Spleen (tissue), 11 donors: ENCODE measurements at regions not wholly inside any gene's neighbourhood (a gene's known extent, or its start where the extent isn't known, plus 50 kb on each side); places are given as distances from the start of the nearest gene placed in this dataset.

Experiments used
- DNase-seq: peaks from one replicate; pipeline ENCODE4 v3.0.0-alpha.2; 2020
- H3K27ac ChIP-seq, 8 donors: fragments of 200-600 bp; sonication (generic) in 7 of 8; 1 replicate in 4 of 8; 2 replicates in 4 of 8; pipeline versions ENCODE4 v1.5.0 to v1.8.0; 2016 to 2021; ENCODE audit warnings: inconsistent platforms in 4 of 8, mild to moderate bottlenecking in 4 of 8, moderate library complexity in 1 of 8
- H3K27me3 ChIP-seq, 7 donors: fragments of 200-600 bp; sonication (generic) in 6 of 7; replicated peaks in 1 of 7; 1 replicate in 4 of 7; 2 replicates in 3 of 7; pipeline versions ENCODE4 v1.5.0 to v1.8.0; 2016 to 2021; ENCODE audit warnings: inconsistent platforms in 3 of 7, mild to moderate bottlenecking in 1 of 7
- H3K36me3 ChIP-seq, 6 donors: fragments of 200-600 bp; sonication (generic) in 5 of 6; 1 replicate in 4 of 6; 2 replicates in 2 of 6; pipeline versions ENCODE4 v1.5.0 to v1.8.0; 2016 to 2021; ENCODE audit warnings: inconsistent platforms in 2 of 6
- H3K4me1 ChIP-seq, 6 donors: fragments of 200-600 bp; sonication (generic) in 5 of 6; 1 replicate in 3 of 6; 2 replicates in 3 of 6; pipeline versions ENCODE4 v1.5.0 to v1.8.0; 2016 to 2021; ENCODE audit warnings: inconsistent platforms in 3 of 6
- H3K4me3 ChIP-seq, 8 donors: fragments of 200-600 bp; sonication (generic) in 7 of 8; 1 replicate in 4 of 8; 2 replicates in 4 of 8; pipeline versions ENCODE4 v1.5.0 to v1.8.0; 2016 to 2021; ENCODE audit warnings: inconsistent platforms in 4 of 8, mild to moderate bottlenecking in 4 of 8, moderate library complexity in 2 of 8
- H3K9me3 ChIP-seq, 8 donors: fragments of 200-600 bp; sonication (generic) in 7 of 8; 1 replicate in 4 of 8; 2 replicates in 4 of 8; pipeline versions ENCODE4 v1.5.0 to v1.8.0; 2016 to 2021; ENCODE audit warnings: inconsistent platforms in 4 of 8
- CTCF ChIP-seq, 11 experiments: fragments of 200-600 bp in 7 of 11; fragments of 450-650 bp in 4 of 11; sonication (generic) in 4 of 11; IDR thresholded peaks in 8 of 11; conservative IDR thresholded peaks in 3 of 11; 1 replicate in 7 of 11; 2 replicates in 4 of 11; pipeline versions ENCODE4 v1.4.0 to v1.8.0; 2016 to 2021; ENCODE audit warnings: antibody characterized with exemption in 11 of 11, inconsistent platforms in 4 of 11, mild to moderate bottlenecking in 1 of 11
- POLR2A ChIP-seq, 3 donors: fragments of 450-650 bp; IDR thresholded peaks; one replicate each; pipeline ENCODE4 v1.5.1; 2017; ENCODE audit warnings: antibody characterized with exemption in 3 of 3, mild to moderate bottlenecking in 1 of 3
- POLR2AphosphoS5 ChIP-seq, 3 donors: sonication (generic); formaldehyde crosslinking; IDR thresholded peaks; one replicate each; pipeline ENCODE4 v1.5.1; 2017; ENCODE audit warnings: antibody characterized with exemption in 3 of 3
- WGBS, 5 donors: extraction: QIAGEN DNeasy Blood & Tissue Kit in 3 of 5; methylation state at CpG; one replicate each; pipeline versions ENCODE4 v1.1.5 to v1.1.7; 2013 to 2018; 5-methylcytosine and 5-hydroxymethylcytosine counted together
- intact Hi-C: fragments of 100-400 bp; cut with DNase I; formaldehyde crosslinking; loops from one replicate; pipeline ENCODE4 v1.15.0; 2023; ENCODE audit warnings: low total_unique reads
- donor health status: healthy with polysubstance abuse.
- donor health status: DM: no; HTN: no; CAD: no; lungs with moderate emphysema.
- donor health status: DM: no; HTN: no; CAD: no.
- donor health status: Bipolar disorder and iron deficiency.
- donor health status: healthy.
- donor health status: DM: no; HTN: no; CAD: no.
- donor health status: DM: yes; HTN: yes; CAD: no.

DNA sequence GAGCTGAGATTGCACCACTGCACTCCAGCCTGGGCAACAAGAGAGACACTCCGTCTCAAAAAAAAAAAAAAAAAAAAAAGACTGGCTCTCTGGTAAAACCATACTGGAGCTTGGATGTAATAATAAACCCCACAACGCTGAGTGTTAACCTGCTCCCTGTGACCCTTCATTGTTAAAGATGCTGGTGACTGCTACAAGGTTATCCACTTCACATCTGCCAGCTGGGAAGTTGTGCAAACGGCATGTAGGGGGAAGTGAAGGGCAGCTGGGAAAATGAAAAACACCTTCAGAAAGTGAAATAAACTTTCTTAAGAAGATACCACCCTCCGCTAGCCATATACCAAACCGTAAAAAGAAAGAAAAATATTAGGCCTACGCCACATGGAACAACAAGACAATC is 131.0 kb upstream of the NUDT7 start:
- intact Hi-C loops = no loop called here
- Histone ChIP-seq H3K9me3 (no peaks in the 10 kb centered on the region), H3K27me3 (peaks cover 0 to 16% (median 0%) of the 10 kb centered on the region in 7 donors), H3K27ac (no peak overlapping the region), H3K4me1 (peaks cover 0 to 3% (median 0%) of the 10 kb centered on the region in 6 donors), H3K4me3 (no peak overlapping the region), H3K36me3 (no peaks in the 10 kb centered on the region)
- no peak for DNase-seq
- no peak for TF ChIP-seq POLR2A (IDR thresholded peaks at IDR 0.05)
- TF ChIP-seq POLR2AphosphoS5 (IDR thresholded peaks at IDR 0.05) = no peak
- no peak for TF ChIP-seq CTCF (IDR thresholded peaks at IDR 0.05 in 8 of 11, conservative IDR thresholded peaks at IDR 0.05 in 3 of 11)
- 65 to 76% (median 68%) methylated on average over 6 of the region's 6 CpGs for WGBS, 5 donors

GRCh38 chr16:77592021-77592420 is 130.3 kb upstream of the NUDT7 start:
- Histone ChIP-seq H3K27ac (no peak overlapping the region), H3K9me3 (no peaks in the 10 kb centered on the region), H3K27me3 (peaks cover 0 to 10% (median 0%) of the 10 kb centered on the region in 7 donors), H3K4me1 (peaks cover 0 to 4% (median 0%) of the 10 kb centered on the region in 6 donors), H3K36me3 (no peaks in the 10 kb centered on the region), H3K4me3 (no peak overlapping the region)
- WGBS, 5 donors = 67 to 81% (median 75%) methylated on average over 2 of the region's 2 CpGs
- TF ChIP-seq POLR2AphosphoS5 (IDR thresholded peaks at IDR 0.05) (no peak), CTCF (IDR thresholded peaks at IDR 0.05 in 8 of 11, conservative IDR thresholded peaks at IDR 0.05 in 3 of 11) (no peak), POLR2A (IDR thresholded peaks at IDR 0.05) (no peak)
- intact Hi-C loops = no loop called here
- no peak for DNase-seq

- Histone ChIP-seq H3K4me1 (peaks cover 0 to 4% (median 0%) of the 10 kb centered on the region in 6 donors), H3K36me3 (no peaks in the 10 kb centered on the region), H3K27ac (no peak overlapping the region), H3K4me3 (no peak overlapping the region), H3K27me3 (peaks cover 0 to 10% (median 0%) of the 10 kb centered on the region in 7 donors), H3K9me3 (no peaks in the 10 kb centered on the region)
- intact Hi-C loops = no loop called here
- DNase-seq = no peak
- WGBS, 5 donors = 43 to 57% (median 52%) methylated on average over 5 of the region's 5 CpGs
- no peak for TF ChIP-seq CTCF (IDR thresholded peaks at IDR 0.05 in 8 of 11, conservative IDR thresholded peaks at IDR 0.05 in 3 of 11)
- no peak for TF ChIP-seq POLR2AphosphoS5 (IDR thresholded peaks at IDR 0.05)
- no peak for TF ChIP-seq POLR2A (IDR thresholded peaks at IDR 0.05)
Measured at GRCh38 chr16:77594057-77594456, 128.3 kb upstream of the NUDT7 start.

GRCh38 chr16:77594799-77595596 is 127.3 kb upstream of the NUDT7 start:
- Histone ChIP-seq H3K27me3 (peaks cover 0 to 10% (median 0%) of the 10 kb centered on the region in 7 donors), H3K4me1 (peaks cover 0 to 4% (median 0%) of the 10 kb centered on the region in 6 donors), H3K4me3 (no peak overlapping the region), H3K27ac (no peak overlapping the region), H3K9me3 (no peaks in the 10 kb centered on the region), H3K36me3 (no peaks in the 10 kb centered on the region)
- 62 to 82% (median 77%) methylated on average over 9 of the region's 9 CpGs for WGBS, 5 donors
- TF ChIP-seq CTCF (IDR thresholded peaks at IDR 0.05 in 8 of 11, conservative IDR thresholded peaks at IDR 0.05 in 3 of 11) = no peak
- TF ChIP-seq POLR2A (IDR thresholded peaks at IDR 0.05) = no peak
- no peak for TF ChIP-seq POLR2AphosphoS5 (IDR thresholded peaks at IDR 0.05)
- no peak for DNase-seq
- intact Hi-C loops = no loop called here
